CMK (cell line): ENCODE measurements at regions not wholly inside any gene's neighbourhood (a gene's known extent, or its start where the extent isn't known, plus 50 kb on each side); places are given as distances from the start of the nearest gene placed in this dataset.

ENCODE experiments used
- DNase-seq: peaks from one replicate; pipeline ENCODE4 v3.0.0-alpha.2; 2010; ENCODE audit warnings: low read depth

DNA sequence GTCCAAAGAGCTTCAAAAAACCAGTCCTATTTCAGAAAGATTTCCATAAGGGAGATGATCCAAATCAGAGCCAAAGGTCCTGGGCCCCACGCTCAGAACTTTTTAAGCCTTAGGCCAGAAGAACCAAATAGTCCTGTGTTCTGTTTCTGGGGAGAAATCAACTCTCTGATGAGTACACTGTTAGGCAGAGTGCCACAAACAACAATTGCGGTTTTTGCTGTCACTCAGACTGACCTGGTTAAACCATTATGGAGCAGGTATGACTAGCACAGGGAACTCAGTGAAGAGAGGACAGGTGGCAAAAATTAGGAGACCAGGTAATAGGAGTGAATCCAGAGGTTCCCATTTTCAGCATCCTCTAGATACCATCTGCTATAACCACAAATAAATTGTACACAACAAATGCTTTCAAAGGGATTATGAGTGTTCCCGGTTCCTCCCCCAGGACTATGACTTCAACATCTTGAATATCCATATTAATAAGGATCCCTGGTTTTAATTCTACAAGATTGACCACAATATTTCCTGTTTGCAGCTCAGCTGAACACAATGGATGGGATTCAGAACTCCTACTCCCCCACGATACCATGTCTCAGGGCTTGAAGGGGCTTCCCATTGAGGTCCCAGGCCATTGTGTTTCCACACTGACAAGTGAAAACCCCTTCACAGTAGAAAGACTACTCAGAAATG lies 52.1 kb upstream of the FREM1 start:
- no peak for DNase-seq

GRCh38 chr9:14961372-14962068 lies 51.3 kb upstream of the FREM1 start:
- no peak for DNase-seq

DNA sequence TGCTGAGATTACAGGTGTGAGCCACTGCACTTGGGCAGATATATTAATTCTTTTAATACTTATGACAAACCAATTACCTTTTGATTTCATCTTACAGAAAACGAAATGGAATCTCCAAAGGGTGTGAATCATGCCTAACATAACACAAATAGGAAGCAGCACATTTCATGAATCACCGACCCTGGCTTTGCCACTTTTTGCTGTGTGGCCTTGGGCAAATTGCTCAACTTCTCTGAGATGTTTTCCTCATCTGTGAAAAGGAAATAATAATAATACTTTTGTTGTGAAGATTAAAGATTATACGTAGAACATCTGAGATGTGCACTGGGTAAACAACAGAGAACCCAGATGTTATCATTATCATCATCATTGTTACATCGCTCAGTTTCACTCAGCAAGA lies 50.7 kb upstream of the FREM1 start:
- no peak for DNase-seq
